ENCODE measurements at regions not wholly inside any gene's neighbourhood (a gene's known extent, or its start where the extent isn't known, plus 50 kb on each side); places are given as distances from the start of the nearest gene placed in this dataset.

DNA sequence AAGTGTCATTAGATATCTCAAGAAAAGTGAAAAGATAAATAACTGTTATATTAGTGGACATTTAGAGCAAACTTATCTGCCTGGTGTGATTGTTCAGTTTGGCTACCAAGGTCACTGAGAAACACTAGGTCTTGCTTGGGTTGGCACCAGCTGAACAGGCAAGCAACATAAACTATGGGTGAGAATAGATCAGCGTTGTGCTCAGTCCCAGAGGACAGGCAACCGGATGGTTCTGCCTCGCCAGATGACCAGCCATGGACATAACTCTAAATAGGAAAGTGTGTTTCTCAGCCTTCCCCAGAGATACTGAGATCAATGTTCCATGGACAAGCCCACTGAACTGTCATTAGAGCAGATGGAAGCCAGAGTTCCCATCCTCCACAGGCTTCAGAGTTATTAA is 203.4 kb upstream of the VRK2 start:
- no peaks in the 10 kb centered on the region for H4K20me1 ChIP-seq (ENCODE audit: control insufficient read depth, insufficient read depth, insufficient read length)
- no peaks in the 10 kb centered on the region; the same call in 1 of the 2 replicates for H3K4me1 ChIP-seq (ENCODE audit: insufficient read depth, low read length)
- H3K4me3 Mint-ChIP-seq: no peak overlapping the region
- H2BK20ac ChIP-seq (ENCODE audit: low read depth, low read length, poor library complexity, severe bottlenecking): no peak overlapping the region
- H3K23me2 ChIP-seq (ENCODE audit: insufficient read length, low read depth, low read length, poor library complexity, severe bottlenecking): no peaks in the 10 kb centered on the region
- H3K4me1 Mint-ChIP-seq: no peaks in the 10 kb centered on the region; a peak in 1 of 4 replicates
- no peak overlapping the region for H2BK12ac ChIP-seq (ENCODE audit: insufficient read length, low read depth, low read length)
- no peak overlapping the region for H2AFZ ChIP-seq (ENCODE audit: low read length)
- H3K4ac ChIP-seq (ENCODE audit: low read depth, low read length): no peak overlapping the region
- H3K56ac ChIP-seq (ENCODE audit: insufficient read length, low read depth, low read length): no peak overlapping the region
- H3K23ac ChIP-seq (ENCODE audit: insufficient read length, low read depth, low read length): no peak overlapping the region
- no peaks in the 10 kb centered on the region for H3K79me1 ChIP-seq (ENCODE audit: insufficient read depth, low read depth, low read length, poor library complexity, severe bottlenecking)
- TF ChIP-seq, protein P1, sequence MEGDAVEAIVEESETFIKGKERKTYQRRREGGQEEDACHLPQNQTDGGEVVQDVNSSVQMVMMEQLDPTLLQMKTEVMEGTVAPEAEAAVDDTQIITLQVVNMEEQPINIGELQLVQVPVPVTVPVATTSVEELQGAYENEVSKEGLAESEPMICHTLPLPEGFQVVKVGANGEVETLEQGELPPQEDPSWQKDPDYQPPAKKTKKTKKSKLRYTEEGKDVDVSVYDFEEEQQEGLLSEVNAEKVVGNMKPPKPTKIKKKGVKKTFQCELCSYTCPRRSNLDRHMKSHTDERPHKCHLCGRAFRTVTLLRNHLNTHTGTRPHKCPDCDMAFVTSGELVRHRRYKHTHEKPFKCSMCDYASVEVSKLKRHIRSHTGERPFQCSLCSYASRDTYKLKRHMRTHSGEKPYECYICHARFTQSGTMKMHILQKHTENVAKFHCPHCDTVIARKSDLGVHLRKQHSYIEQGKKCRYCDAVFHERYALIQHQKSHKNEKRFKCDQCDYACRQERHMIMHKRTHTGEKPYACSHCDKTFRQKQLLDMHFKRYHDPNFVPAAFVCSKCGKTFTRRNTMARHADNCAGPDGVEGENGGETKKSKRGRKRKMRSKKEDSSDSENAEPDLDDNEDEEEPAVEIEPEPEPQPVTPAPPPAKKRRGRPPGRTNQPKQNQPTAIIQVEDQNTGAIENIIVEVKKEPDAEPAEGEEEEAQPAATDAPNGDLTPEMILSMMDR (conservative IDR thresholded peaks at IDR 0.05): no peak
- H2BK15ac ChIP-seq (ENCODE audit: low read depth, low read length): no peak overlapping the region
- no peak overlapping the region for H4K91ac ChIP-seq (ENCODE audit: insufficient read length, low read depth, low read length)
- H3T11ph ChIP-seq (ENCODE audit: low read length): no peak overlapping the region
- H2AK5ac ChIP-seq (ENCODE audit: insufficient read length, low read length): no peak overlapping the region
- H4K5ac ChIP-seq (ENCODE audit: insufficient read length, low read depth, low read length): no peak overlapping the region
- peaks cover 7 to 9% of the 10 kb centered on the region in 2 experiments; a peak in 4 of 5 replicates for H3K9me3 Mint-ChIP-seq
- no peaks in the 10 kb centered on the region for H3K27me3 ChIP-seq (ENCODE audit: insufficient read depth, low read length)
- no peak overlapping the region for H4K8ac ChIP-seq (replicated peaks; ENCODE audit: insufficient read length, low read depth, low read length)
- no peak overlapping the region for H3K9ac ChIP-seq (ENCODE audit: extremely low read depth, insufficient read length, low read length)
- no peaks in the 10 kb centered on the region for H3K27me3 Mint-ChIP-seq (ENCODE audit: low read depth)
- H3K14ac ChIP-seq (ENCODE audit: insufficient read depth, low read length): no peak overlapping the region
- no peaks in the 10 kb centered on the region for H3K79me2 ChIP-seq (ENCODE audit: insufficient read depth, low read length)
- H2BK5ac ChIP-seq (ENCODE audit: insufficient read length, low read length): no peak overlapping the region
- no CpG with 5 or more reads among the region's 3 CpGs for WGBS (ENCODE audit: extremely low coverage, insufficient read length, low lambda C conversion rate)
- no peak for DNase-seq
- no peak overlapping the region for H3K27ac ChIP-seq (ENCODE audit: insufficient read length, low read depth, low read length)
- no peaks in the 10 kb centered on the region for H3K9me3 ChIP-seq (ENCODE audit: control insufficient read depth, low read depth, low read length)
- H2BK120ac ChIP-seq (ENCODE audit: low read depth, low read length, poor library complexity, severe bottlenecking): no peak overlapping the region
- no peak overlapping the region for H3K27ac Mint-ChIP-seq
- no peak overlapping the region for H3K4me2 ChIP-seq (ENCODE audit: insufficient read depth, insufficient read length, low read length)
- peaks cover 3 to 11% (median 5%) of the 10 kb centered on the region in 3 experiments; a peak in 5 of 7 replicates for H3K36me3 Mint-ChIP-seq (ENCODE audit: insufficient read depth in 1 of 3, low read depth in 3 of 3)
- no peak overlapping the region for H3K18ac ChIP-seq (ENCODE audit: insufficient read length, low read depth, low read length)

Data from H9 (cell line).